Parathyroid adenoma (tissue), 2 donors: ENCODE measurements at regions not wholly inside any gene's neighbourhood (a gene's known extent, or its start where the extent isn't known, plus 50 kb on each side); places are given as distances from the start of the nearest gene placed in this dataset.

Experiments
- H2AFZ ChIP-seq: fragments of 300-600 bp; sonication (generic); one replicate; pipeline ENCODE4 v1.7.0; 2017; ENCODE audit warnings: antibody characterized with exemption, mild to moderate bottlenecking
- H3K27ac ChIP-seq: fragments of 300-600 bp; sonication (generic); one replicate; pipeline ENCODE4 v1.7.0; 2017
- H3K27me3 ChIP-seq: fragments of 300-600 bp; sonication (generic); one replicate; pipeline ENCODE4 v1.7.0; 2017; ENCODE audit warnings: low read length; ENCODE audit not compliant: control insufficient read depth, insufficient read depth
- H3K36me3 ChIP-seq: fragments of 300-600 bp; sonication (generic); one replicate; pipeline ENCODE4 v1.7.0; 2017; ENCODE audit warnings: low read length; ENCODE audit not compliant: control insufficient read depth, insufficient read depth
- H3K4me1 ChIP-seq: fragments of 300-600 bp; sonication (generic); one replicate; pipeline ENCODE4 v1.7.0; 2017; ENCODE audit warnings: control low read depth
- H3K4me2 ChIP-seq: fragments of 300-600 bp; sonication (generic); one replicate; pipeline ENCODE4 v1.7.0; 2017; ENCODE audit warnings: low read length
- H3K4me3 ChIP-seq: fragments of 300-600 bp; sonication (generic); one replicate; pipeline ENCODE4 v1.7.0; 2017; ENCODE audit warnings: low read depth, low read length
- H3K79me2 ChIP-seq: fragments of 300-600 bp; sonication (generic); one replicate; pipeline ENCODE4 v1.7.0; 2017; ENCODE audit warnings: control low read depth
- H3K9ac ChIP-seq: fragments of 300-600 bp; sonication (generic); one replicate; pipeline ENCODE4 v1.7.0; 2017; ENCODE audit warnings: mild to moderate bottlenecking
- H3K9me3 ChIP-seq: fragments of 300-600 bp; sonication (generic); one replicate; pipeline ENCODE4 v1.7.0; 2017; ENCODE audit warnings: low read length; ENCODE audit not compliant: control insufficient read depth
- CTCF ChIP-seq: fragments of 300-600 bp; sonication (generic); IDR thresholded peaks from one replicate; pipeline ENCODE4 v1.7.0; 2017; ENCODE audit warnings: antibody characterized with exemption, mild to moderate bottlenecking
- donor health status: primary hyperparathyroidism.

- Histone ChIP-seq H3K4me2 (no peak overlapping the region), H3K27ac (no peak overlapping the region), H2AFZ (no peak overlapping the region), H3K4me1 (peaks cover 13% of the 10 kb centered on the region), H3K36me3 (no peaks in the 10 kb centered on the region), H3K9ac (no peak overlapping the region), H3K79me2 (no peaks in the 10 kb centered on the region), H3K27me3 (no peaks in the 10 kb centered on the region), H3K4me3 (no peak overlapping the region), H3K9me3 (no peaks in the 10 kb centered on the region)
- no peak for TF ChIP-seq CTCF
These were observed 250.6 kb upstream of the MAP3K1 start for GRCh38 chr5:56564541-56565282.

- H3K4me3 ChIP-seq, result no peak overlapping the region
- H3K36me3 ChIP-seq, result no peaks in the 10 kb centered on the region
- H3K9ac ChIP-seq, result no peak overlapping the region
- no peaks in the 10 kb centered on the region for H3K27me3 ChIP-seq
- no peak overlapping the region for H3K4me2 ChIP-seq
- no peaks in the 10 kb centered on the region for H3K79me2 ChIP-seq
- no peak for TF ChIP-seq CTCF
- no peak overlapping the region for H2AFZ ChIP-seq
- H3K27ac ChIP-seq, result no peak overlapping the region
- H3K9me3 ChIP-seq, result no peaks in the 10 kb centered on the region
- peaks cover 7% of the 10 kb centered on the region for H3K4me1 ChIP-seq
These were observed 253.9 kb upstream of the MAP3K1 start for GRCh38 chr5:56561455-56561854.

- Histone ChIP-seq H3K4me3 (no peak overlapping the region), H3K9ac (no peak overlapping the region), H2AFZ (no peak overlapping the region), H3K27ac (no peak overlapping the region), H3K4me2 (no peak overlapping the region), H3K79me2 (no peaks in the 10 kb centered on the region), H3K36me3 (no peaks in the 10 kb centered on the region), H3K4me1 (no peaks in the 10 kb centered on the region), H3K9me3 (no peaks in the 10 kb centered on the region), H3K27me3 (no peaks in the 10 kb centered on the region)
- TF ChIP-seq CTCF, result no peak
These were observed 257.1 kb upstream of the MAP3K1 start for GRCh38 chr5:56558131-56558745.

GRCh38 chr5:56557198-56557597 is 258.2 kb upstream of the MAP3K1 start:
- H3K9ac ChIP-seq, result no peak overlapping the region
- H2AFZ ChIP-seq, result no peak overlapping the region
- TF ChIP-seq CTCF, result no peak
- no peaks in the 10 kb centered on the region for H3K4me1 ChIP-seq
- no peak overlapping the region for H3K4me2 ChIP-seq
- no peaks in the 10 kb centered on the region for H3K36me3 ChIP-seq
- H3K79me2 ChIP-seq, result no peaks in the 10 kb centered on the region
- no peaks in the 10 kb centered on the region for H3K9me3 ChIP-seq
- no peak overlapping the region for H3K27ac ChIP-seq
- no peaks in the 10 kb centered on the region for H3K27me3 ChIP-seq
- no peak overlapping the region for H3K4me3 ChIP-seq
